GM12891 (cell line): ENCODE measurements at regions not wholly inside any gene's neighbourhood (a gene's known extent, or its start where the extent isn't known, plus 50 kb on each side); places are given as distances from the start of the nearest gene placed in this dataset.

Experiments used
- PAX5 ChIP-seq: IDR thresholded peaks from 2 replicates; pipeline ENCODE4 v1.6.1; 2011; ENCODE audit warnings: low read length, moderate library complexity, mild to moderate bottlenecking; ENCODE audit not compliant: insufficient read depth, severe bottlenecking
- POLR2A ChIP-seq: IDR thresholded peaks from 2 replicates; pipeline ENCODE4 v1.6.1; 2011; ENCODE audit warnings: low read depth, low read length, control low read depth
- POLR2AphosphoS5 ChIP-seq: IDR thresholded peaks from 2 replicates; pipeline ENCODE4 v1.6.1; 2011; ENCODE audit warnings: low read depth, low read length, control low read depth
- SPI1 ChIP-seq: IDR thresholded peaks from 2 replicates; pipeline ENCODE4 v1.6.1; 2011; ENCODE audit warnings: low read depth, low read length, control low read depth
- TAF1 ChIP-seq: IDR thresholded peaks from 2 replicates; pipeline ENCODE4 v1.6.1; 2011; ENCODE audit warnings: low read depth, low read length, control low read depth

DNA sequence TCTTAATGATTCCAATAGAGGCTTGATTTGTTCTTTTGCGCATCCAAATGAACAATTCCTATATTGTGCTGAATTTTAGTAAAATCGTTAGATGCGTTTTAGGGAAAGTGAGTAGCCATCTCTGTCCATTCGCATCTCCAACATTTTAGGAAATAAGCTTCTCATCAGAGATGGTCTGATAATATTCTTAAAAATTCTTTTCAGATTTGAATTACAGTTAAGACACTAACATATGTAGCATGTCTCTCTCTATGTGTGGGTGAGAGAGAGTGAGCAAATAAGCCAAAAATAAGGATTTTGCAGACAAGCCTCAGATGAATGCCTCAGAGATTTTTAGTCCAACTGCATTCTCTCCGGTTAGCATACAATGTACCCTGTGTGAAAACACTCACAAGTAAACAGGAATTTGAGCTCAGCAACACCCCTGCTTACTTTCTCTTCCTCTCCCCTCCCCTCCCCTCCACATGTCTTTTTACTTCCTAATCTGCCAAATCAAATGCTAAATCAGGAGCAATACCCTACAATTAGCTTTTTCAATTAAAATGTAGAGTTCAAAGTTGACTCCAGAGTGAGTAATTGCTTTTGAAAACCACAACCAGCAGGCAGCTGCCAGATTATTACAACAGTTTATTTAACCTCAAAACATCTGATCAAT lies 354.4 kb downstream of the CRPPA start:
- no peak for TF ChIP-seq POLR2A
- TF ChIP-seq POLR2AphosphoS5: no peak
- TF ChIP-seq SPI1: no peak
- TF ChIP-seq TAF1: no peak
- TF ChIP-seq PAX5: no peak
